ENCODE measurements at regions not wholly inside any gene's neighbourhood (a gene's known extent, or its start where the extent isn't known, plus 50 kb on each side); places are given as distances from the start of the nearest gene placed in this dataset.

GRCh38 chr12:19988001-19988400 lies 380.3 kb upstream of the PDE3A start:
- Histone ChIP-seq H4K20me1 (ENCODE audit: insufficient read depth, low read length) (no peaks in the 10 kb centered on the region), H3K27ac (ENCODE audit: low read depth, low read length, poor library complexity, severe bottlenecking) (no peak overlapping the region), H3K4me1 (ENCODE audit: insufficient read depth, low read length, poor library complexity, severe bottlenecking) (no peaks in the 10 kb centered on the region), H3K36me3 (ENCODE audit: insufficient read depth, low read length) (no peaks in the 10 kb centered on the region), H3K4me2 (ENCODE audit: low read length) (no peak overlapping the region), H2AFZ (ENCODE audit: low read length) (no peak overlapping the region), H3K9me3 (ENCODE audit: low read length) (no peaks in the 10 kb centered on the region), H3K79me2 (ENCODE audit: insufficient read depth, low read depth, low read length) (no peaks in the 10 kb centered on the region), H3K4me3 (ENCODE audit: low read depth, low read length, poor library complexity, severe bottlenecking) (no peak overlapping the region), H3K9me2 (ENCODE audit: insufficient read depth, low read length) (no peaks in the 10 kb centered on the region)
- POLR2A ChIA-PET: no interaction called here
- intact Hi-C loops (cut with micrococcal nuclease; ENCODE audit: unreplicated experiment): no loop called here
- DNase-seq (ENCODE audit: low spot score): no peak
- BruUV-seq (replicated peaks): no TSS peak
- CTCF ChIA-PET (ENCODE audit: unreplicated experiment): no interaction called here
- no peak for TF ChIP-seq CTCF (conservative IDR thresholded peaks at IDR 0.05; ENCODE audit: low read length)
- TF ChIP-seq EZH2phosphoT487 (IDR thresholded peaks at IDR 0.05; ENCODE audit: borderline replicate concordance, low read depth, low read length): no peak

- H3K9me2 ChIP-seq (ENCODE audit: insufficient read depth, low read length): no peaks in the 10 kb centered on the region
- no peaks in the 10 kb centered on the region for H3K9me3 ChIP-seq (ENCODE audit: low read length)
- H4K20me1 ChIP-seq (ENCODE audit: insufficient read depth, low read length): no peaks in the 10 kb centered on the region
- POLR2A ChIA-PET: no interaction called here
- intact Hi-C loops (cut with micrococcal nuclease; ENCODE audit: unreplicated experiment): no loop called here
- no peak overlapping the region for H2AFZ ChIP-seq (ENCODE audit: low read length)
- no peaks in the 10 kb centered on the region for H3K4me1 ChIP-seq (ENCODE audit: insufficient read depth, low read length, poor library complexity, severe bottlenecking)
- no peak for TF ChIP-seq EZH2phosphoT487 (IDR thresholded peaks at IDR 0.05; ENCODE audit: borderline replicate concordance, low read depth, low read length)
- TF ChIP-seq CTCF (conservative IDR thresholded peaks at IDR 0.05; ENCODE audit: low read length): no peak
- no peak overlapping the region for H3K4me2 ChIP-seq (ENCODE audit: low read length)
- BruUV-seq (replicated peaks): no TSS peak
- H3K27ac ChIP-seq (ENCODE audit: low read depth, low read length, poor library complexity, severe bottlenecking): no peak overlapping the region
- CTCF ChIA-PET (ENCODE audit: unreplicated experiment): no interaction called here
- H3K4me3 ChIP-seq (ENCODE audit: low read depth, low read length, poor library complexity, severe bottlenecking): no peak overlapping the region
- no peaks in the 10 kb centered on the region for H3K36me3 ChIP-seq (ENCODE audit: insufficient read depth, low read length)
- no peaks in the 10 kb centered on the region for H3K79me2 ChIP-seq (ENCODE audit: insufficient read depth, low read depth, low read length)
- DNase-seq (ENCODE audit: low spot score): no peak
These were observed 379.9 kb upstream of the PDE3A start for GRCh38 chr12:19988459-19988873.

- H3K9me3 ChIP-seq (ENCODE audit: low read length): no peaks in the 10 kb centered on the region
- no peaks in the 10 kb centered on the region for H3K9me2 ChIP-seq (ENCODE audit: insufficient read depth, low read length)
- no peak overlapping the region for H3K4me3 ChIP-seq (ENCODE audit: low read depth, low read length, poor library complexity, severe bottlenecking)
- no TSS peak for BruUV-seq (replicated peaks)
- H3K79me2 ChIP-seq (ENCODE audit: insufficient read depth, low read depth, low read length): no peaks in the 10 kb centered on the region
- ChIA-PET CTCF (ENCODE audit: unreplicated experiment) (no interaction called here), POLR2A (no interaction called here)
- no peaks in the 10 kb centered on the region for H3K4me1 ChIP-seq (ENCODE audit: insufficient read depth, low read length, poor library complexity, severe bottlenecking)
- TF ChIP-seq CTCF (conservative IDR thresholded peaks at IDR 0.05; ENCODE audit: low read length) (no peak), EZH2phosphoT487 (IDR thresholded peaks at IDR 0.05; ENCODE audit: borderline replicate concordance, low read depth, low read length) (no peak)
- intact Hi-C loops (cut with micrococcal nuclease; ENCODE audit: unreplicated experiment): no loop called here
- no peak for DNase-seq (ENCODE audit: low spot score)
- no peak overlapping the region for H3K4me2 ChIP-seq (ENCODE audit: low read length)
- H3K36me3 ChIP-seq (ENCODE audit: insufficient read depth, low read length): no peaks in the 10 kb centered on the region
- H2AFZ ChIP-seq (ENCODE audit: low read length): no peak overlapping the region
- no peaks in the 10 kb centered on the region for H4K20me1 ChIP-seq (ENCODE audit: insufficient read depth, low read length)
- no peak overlapping the region for H3K27ac ChIP-seq (ENCODE audit: low read depth, low read length, poor library complexity, severe bottlenecking)
These were observed 379.4 kb upstream of the PDE3A start for GRCh38 chr12:19988948-19989347.
